ENCODE measurements at regions not wholly inside any gene's neighbourhood (a gene's known extent, or its start where the extent isn't known, plus 50 kb on each side); places are given as distances from the start of the nearest gene placed in this dataset.
"Not testable (repeated sequence)": the region's sequence is repeated elsewhere in the genome, so short reads cannot be mapped to it uniquely, and the experiment has no call there.

DNA sequence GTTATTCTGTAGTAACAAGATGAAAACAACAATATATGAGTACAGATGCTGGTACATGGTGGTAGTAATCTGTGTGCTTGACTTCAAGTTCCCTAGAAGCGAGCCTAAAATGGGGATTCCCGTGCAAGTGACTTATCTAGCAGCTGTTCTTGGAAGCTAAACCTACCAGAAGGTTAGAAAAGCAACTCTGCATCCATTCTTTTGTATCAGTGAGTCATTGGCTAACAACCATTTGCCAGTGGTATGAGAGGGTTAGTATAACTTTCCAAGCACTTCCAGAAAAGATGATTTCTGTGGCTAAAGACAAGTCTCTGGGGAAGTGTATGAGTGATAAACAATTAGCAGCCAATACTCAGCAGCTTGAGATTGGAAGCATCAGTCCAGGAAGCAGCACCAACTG lies 787.7 kb upstream of the CDH6 start:
- in situ Hi-C loops (cut with HindIII; ENCODE audit: low sequenced_read_pairs): no loop called here

DNA sequence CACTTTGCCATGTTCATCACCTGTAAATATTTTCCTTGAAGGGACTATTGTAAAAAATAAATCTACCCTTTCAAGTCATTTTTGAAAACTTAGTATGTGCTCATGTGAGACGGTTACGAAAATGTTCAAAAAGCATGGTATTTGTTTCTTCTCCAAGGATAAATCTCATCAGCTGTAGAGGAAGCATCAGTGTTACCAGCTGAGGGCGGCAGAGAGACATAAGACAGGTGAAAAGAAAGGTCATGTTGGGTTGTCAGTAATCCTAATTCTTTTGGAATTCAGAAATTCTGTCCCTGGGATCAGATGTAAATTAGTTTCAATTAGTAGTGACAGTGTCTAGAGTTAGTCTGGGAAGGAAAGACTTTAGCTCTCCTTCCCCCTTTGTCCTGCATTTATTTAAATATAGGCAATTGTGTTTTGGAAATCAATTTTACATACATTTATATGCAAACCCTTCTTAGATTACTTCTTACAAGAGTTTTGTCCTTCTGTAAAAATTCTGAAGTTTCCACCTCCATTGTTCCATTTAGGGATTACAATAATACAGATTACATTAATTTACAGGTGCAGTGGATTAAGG lies 791.9 kb upstream of the CDH6 start:
- in situ Hi-C loops (cut with HindIII; ENCODE audit: low sequenced_read_pairs): no loop called here

DNA sequence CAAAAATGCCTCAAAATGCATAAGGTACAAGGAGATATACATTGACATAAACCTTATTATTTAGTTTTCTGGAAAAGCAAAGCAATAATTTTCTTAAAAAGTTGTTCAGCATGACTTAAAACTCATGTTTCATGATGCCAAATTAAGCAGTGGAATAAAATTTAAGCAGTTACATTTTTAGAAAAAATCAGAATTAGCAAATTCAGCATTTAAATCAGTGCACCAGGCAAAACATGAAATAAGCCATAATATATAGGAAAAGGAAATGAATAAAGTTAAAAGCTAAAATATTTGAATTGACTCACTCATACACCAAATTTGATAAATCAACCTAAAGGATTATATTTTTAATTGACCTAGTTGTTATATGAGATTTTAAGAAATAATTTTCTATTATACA lies 795.1 kb upstream of the CDH6 start:
- in situ Hi-C loops (cut with HindIII; ENCODE audit: low sequenced_read_pairs): no loop called here

DNA sequence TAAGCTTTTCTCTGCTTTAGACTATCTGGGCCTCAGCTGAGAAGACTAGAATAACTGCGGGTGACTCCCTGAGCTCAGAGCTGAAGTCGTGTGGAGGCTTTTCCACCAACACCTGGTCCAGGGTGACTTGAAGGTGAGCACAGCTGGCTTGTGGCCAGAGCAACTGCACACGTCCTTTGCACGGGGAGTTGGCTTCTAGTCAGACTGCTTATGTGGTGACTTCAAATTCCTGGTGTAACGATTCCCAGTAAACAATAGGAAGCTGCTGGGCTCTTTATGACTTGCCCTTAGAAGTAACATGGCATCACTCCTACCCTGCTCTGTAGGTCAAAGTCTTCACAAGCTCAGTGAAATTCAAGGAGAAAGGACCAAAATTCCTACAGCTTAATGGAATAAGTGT lies 800.6 kb upstream of the CDH6 start:
- in situ Hi-C loops (cut with HindIII; ENCODE audit: low sequenced_read_pairs): no loop called here

DNA sequence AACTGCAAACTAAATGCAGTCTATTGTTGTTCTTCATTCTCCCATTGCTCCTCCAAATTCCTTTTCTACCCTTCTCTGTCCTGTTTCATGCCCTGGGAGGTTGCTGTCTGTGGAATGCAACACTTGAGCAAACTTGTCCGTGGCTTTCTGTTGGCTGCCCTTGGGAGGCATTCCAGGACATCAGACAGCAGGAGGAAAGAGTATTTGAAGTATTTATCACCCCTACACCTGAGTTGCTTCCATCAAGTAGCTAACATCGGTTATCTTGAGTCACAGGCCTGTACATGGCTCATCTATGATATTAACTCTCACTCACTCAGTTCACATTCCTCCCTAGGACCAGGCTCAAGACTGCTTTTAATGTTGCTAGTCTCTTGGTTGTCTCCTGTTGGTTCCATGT lies 803.4 kb upstream of the CDH6 start:
- in situ Hi-C loops (cut with HindIII; ENCODE audit: low sequenced_read_pairs): no loop called here

DNA sequence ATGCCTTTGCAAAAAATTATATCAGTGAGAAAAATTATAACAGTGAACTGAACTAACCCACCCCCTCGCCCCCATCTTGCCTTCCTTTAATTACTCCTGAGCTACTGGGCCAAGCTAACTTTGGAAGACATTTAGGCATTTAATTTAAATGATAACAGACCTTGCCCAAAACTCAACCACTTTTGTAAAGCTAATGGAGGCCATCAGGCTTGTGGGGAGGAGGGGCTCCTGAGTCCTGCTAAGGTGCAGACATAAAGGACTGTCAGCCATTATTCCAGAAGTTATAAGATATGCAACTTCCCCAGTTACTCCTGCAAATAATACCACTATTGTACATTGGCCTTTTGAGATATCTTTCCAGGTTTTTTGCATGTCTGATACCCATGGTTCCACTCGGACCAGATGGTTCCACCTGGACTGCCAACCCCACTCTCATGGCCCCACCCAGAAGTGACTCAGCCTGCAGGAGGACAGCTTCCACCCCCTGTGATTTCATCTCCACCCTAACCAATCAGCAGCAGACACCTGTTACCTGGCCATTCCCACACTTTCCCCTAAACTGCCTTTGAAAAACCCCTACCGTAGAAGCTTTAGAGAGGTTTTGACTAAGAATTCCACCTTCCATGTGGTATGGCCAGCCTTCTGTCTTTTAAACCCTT lies 805.4 kb upstream of the CDH6 start:
- in situ Hi-C loops (cut with HindIII; ENCODE audit: low sequenced_read_pairs): no loop called here

DNA sequence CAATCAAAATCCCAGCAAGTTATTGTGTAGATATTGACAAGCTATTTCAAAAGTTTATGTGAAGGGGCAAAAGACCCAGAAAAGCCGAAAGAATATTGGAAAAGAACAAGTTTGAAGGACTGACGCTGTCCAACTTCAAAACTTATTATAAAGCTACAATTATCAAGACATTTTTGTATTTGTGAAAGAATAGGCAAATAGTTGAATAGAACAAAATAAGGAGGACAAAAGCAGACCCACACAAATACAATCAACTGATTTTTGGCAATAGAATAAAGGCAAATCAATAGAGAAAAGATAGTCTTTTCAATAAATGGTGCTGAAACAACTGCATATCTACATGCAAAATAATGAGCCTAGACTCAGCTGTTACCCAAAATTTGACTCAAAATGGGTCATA lies 807.7 kb upstream of the CDH6 start:
- in situ Hi-C loops (cut with HindIII; ENCODE audit: low sequenced_read_pairs): no loop called here

DNA sequence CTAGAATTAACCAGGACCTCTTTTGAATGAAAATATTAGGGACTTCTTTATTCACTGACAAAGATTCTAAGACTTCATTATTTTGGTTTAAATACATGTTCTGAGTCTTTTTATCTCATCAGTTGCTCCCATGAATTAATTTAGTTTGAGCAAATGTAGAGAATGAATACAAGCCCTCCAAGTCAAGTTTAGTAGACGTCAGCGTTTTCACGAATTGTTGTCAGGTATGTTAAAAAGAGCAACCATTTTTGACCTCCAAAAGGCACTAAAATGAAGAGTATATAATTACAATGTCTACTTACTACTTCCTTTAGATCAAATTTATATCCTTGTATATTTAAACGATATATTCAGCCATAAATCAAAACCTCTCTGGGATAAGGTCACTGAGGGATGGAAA lies 809.3 kb upstream of the CDH6 start:
- in situ Hi-C loops (cut with HindIII; ENCODE audit: low sequenced_read_pairs): loop anchor here (5.0 kb wide), 1 partner anchor 33 kb away; no protein-coding TSS in a partner anchor

DNA sequence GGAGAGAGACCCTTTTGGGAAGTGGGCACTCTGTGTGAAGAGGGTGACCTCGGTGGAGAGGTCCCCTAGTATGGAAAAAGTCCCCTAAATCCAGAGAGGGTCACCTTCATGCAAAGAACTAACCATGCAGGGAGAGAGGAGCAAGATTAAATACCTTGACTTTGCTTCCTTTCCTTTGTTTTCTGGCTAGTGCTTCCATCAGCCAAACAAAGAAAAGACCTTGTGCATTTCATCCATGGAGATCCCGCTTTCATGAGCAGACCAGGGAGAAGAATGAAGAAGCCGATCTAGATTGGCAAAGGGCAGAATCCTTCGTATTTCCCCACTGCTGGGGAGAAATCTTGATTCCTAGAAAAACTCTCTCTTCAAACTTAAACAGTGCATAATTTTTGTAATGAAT lies 813.3 kb upstream of the CDH6 start:
- in situ Hi-C loops (cut with HindIII; ENCODE audit: low sequenced_read_pairs): loop anchor here (5.0 kb wide), 1 partner anchor 37 kb away; no protein-coding TSS in a partner anchor

DNA sequence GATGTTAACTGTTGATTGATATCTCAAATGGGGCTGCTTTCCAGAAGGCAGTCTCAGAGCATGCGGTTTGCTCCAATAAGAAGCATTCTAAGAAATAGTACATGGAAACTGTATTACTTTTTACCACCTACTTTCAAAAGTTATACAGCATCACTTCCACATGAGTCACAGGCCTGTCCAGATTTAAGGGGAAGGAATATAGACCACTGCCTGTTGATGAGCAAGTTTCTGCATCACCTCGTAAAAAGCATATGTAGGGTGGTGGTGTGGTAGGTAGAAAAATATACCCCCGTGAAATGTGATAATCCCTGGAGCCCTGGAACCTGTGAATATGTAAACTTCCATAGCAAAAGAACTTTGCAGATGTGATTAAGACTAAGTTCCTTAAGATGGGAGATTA lies 816.6 kb upstream of the CDH6 start:
- in situ Hi-C loops (cut with HindIII; ENCODE audit: low sequenced_read_pairs): no loop called here

DNA sequence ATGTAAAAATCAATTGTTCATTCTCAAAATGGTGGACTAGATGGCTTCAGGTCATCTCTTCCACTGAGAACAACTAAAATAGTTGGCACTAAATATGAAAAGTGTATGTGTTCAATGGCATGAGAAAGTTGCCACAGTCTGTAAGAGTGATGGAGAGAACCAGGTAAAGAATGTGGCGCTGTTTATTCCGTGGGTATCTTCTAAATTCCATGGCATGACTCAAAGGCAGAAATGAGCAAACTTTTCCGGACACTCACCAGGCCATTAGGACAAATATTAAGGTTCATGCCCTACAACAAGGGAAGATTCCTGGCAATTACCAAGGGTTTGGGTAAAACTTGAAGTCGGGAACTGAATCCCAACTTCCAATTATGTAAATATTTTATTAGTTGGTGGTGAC lies 825.4 kb upstream of the CDH6 start:
- in situ Hi-C loops (cut with HindIII; ENCODE audit: low sequenced_read_pairs): no loop called here

DNA sequence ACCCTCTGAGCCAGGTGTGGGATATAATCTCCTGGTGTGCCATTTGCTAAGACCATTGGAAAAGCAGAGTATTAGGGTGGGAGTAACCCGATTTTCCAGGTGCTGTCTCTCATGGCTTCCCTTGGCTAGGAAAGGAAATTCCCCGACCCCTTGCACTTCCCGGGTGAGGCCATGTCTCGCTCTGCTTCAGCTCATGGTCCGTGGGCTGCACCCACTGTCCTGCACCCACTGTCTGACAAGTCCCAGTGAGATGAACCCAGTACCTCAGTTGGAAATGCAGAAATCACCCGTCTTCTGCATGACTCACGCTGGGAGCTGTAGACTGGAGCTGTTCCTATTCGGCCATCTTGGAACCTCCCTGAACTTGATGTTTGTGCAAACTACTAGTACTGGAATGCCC lies 828.5 kb upstream of the CDH6 start:
- in situ Hi-C loops (cut with HindIII; ENCODE audit: low sequenced_read_pairs): not testable (repeated sequence)

DNA sequence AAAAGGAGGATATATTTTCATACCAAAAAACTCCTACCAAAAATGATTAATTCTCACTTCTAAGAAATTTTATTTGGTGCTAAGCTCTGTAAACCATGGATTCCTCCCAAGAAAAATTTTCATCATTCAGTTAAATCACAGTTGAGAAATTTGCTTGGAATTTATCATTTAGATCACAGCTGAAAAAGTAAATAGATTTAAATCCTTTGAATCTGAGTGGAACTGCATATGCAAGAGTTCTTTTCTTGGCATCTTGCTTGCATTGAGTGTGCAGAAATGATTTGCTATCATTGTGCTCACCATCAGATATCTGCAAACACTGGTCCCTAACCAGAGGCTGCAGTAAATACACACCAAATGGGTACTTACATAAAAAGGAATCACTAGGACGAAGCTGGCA lies 836.1 kb upstream of the CDH6 start:
- in situ Hi-C loops (cut with HindIII; ENCODE audit: low sequenced_read_pairs): no loop called here

DNA sequence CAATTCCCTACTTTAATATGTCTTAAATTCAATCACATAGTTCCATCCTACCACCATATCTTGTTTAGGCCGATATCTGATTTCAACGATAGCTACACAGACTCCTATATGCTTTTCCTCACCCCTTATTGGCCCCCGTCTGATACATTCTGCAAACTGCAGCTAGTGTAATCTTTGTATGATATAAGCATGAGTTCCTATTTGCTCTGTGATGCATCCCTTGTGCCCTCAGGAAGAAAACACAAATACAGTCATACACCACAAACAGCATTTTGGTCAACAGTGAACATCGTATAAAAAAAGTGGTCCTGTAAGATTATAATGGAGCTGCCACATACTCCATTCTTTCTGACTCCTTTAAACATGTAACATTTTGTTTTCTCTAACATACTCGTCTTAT lies 837.8 kb upstream of the CDH6 start:
- in situ Hi-C loops (cut with HindIII; ENCODE audit: low sequenced_read_pairs): no loop called here

DNA sequence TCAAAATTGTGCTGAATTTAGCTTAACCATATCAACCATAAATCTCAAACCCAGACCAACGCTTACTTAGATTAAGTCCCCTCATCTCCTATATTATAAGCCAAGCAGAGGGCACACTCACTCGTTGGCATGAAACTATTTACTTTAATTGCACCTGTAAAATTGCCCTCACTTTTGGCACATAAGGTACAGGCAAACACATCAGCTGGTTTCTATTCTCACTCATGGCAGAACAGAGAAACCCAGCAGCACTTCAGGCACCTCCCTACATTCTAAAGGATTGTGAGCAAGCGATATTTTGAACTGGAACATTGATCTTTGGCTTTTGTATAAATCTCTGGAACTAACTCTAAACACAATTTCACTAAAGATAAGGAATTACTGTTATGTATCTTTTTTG lies 845.6 kb upstream of the CDH6 start:
- in situ Hi-C loops (cut with HindIII; ENCODE audit: low sequenced_read_pairs): no loop called here

DNA sequence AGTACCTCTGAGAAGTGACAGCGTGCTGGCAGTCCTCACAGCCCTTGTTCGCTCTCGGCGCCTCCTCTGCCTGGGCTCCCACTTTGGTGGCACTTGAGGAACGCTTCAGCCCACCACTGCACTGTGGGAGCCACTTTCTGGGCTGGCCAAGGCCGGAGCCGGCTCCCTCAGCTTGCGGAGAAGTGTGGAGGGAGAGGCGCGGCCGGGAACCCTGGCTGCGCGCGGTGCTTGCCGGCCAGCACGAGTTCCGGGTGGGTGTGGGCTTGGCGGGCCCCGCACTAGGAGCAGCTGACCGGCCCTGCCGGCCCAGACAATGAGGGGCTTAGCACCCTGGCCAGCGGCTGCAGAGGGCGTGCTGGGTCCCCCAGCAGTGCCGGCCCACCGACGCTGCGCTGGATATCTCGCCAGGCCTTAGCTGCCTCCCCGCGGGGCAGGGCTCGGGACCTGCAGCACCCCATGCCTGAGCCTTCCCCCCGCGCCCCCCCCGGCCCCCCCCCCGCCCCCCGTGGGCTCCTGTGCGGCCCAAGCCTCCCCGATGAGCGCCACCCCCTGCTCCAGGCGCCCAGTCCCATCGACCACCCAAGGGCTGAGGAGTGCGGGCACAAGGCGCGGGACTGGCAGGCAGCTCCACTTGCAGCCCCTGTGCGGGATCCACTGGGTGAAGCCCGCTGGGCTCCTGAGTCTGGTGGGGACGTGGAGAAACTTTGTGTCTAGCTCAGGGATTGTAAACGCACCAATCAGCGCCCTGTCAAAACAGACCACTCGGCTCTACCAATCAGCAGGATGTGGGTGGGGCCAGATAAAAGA lies 847.7 kb upstream of the CDH6 start:
- in situ Hi-C loops (cut with HindIII; ENCODE audit: low sequenced_read_pairs): not testable (repeated sequence)

DNA sequence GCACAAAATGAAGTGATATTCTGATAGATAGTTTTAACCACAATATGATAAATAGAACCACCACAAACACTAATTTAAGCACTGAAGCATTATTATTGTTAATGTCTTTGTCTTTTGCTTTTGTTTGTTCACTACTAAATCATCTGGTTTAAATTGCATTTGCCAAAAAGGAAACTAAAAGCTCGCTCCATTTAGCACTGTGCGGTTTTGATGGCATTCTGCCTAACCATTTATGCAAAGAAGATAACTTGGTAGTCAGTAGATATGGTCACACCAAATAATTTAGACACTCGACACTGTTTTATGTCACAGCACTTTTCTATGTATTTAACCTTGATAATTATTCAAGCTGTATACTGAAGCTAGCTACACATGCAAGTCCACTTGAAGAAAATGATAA lies 849.8 kb upstream of the CDH6 start:
- in situ Hi-C loops (cut with HindIII; ENCODE audit: low sequenced_read_pairs): no loop called here

DNA sequence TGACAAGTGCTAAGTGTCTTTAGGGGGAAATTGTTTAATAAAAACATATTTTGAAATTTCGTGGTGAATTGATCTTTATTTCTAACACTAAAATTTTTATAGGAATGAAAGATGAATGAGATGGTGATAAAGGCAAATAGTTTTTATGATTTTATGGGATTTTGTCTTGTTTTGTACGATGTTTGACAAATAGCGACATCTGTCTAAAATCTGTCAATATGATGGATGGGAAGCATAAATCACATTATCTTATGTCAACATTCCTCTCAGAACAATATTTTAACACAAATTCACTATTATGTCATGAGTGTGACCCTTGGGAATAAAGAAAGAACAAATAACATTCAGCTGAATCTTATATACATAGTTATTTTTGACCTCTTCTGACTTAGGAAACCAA lies 852.0 kb upstream of the CDH6 start:
- in situ Hi-C loops (cut with HindIII; ENCODE audit: low sequenced_read_pairs): no loop called here

DNA sequence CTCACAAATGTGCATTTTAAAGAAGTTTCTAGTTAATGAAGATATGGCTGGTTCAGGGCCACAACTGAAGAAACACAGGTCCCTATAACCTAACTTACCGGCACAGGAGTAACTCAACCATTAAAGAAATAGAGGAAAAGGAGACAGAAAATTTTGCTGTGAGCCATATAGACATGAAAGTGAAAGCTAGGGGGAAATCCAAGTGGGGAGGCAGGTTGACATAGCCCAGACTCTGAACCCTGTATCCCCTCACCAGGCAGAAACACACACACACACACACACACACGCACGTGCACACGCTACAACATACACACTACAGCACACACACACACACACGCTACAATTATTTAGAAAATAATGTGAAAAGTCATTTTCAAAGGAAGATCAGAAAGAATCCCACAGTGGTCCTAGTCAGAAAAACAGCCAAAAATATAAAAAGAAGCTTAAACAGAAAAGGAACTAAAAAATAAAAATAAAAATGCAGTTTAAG lies 856.4 kb upstream of the CDH6 start:
- in situ Hi-C loops (cut with HindIII; ENCODE audit: low sequenced_read_pairs): no loop called here

DNA sequence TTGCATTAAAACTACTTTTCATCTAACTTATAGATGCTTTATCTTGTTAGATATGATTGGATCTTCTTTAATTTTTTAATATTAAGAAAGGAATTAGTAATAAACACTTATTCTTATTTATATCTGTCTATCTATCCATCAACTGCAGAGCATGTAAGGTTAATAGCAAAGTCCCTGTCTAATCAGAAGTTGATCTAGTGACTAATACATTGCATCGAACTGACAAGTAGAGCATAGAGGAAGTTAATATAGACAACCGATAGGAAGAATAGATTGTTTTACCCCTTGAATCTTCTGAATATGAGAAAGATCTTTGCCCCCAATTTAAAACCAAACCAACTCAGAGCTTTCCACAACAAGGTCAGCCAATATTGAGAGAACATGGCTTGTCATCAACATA lies 862.0 kb upstream of the CDH6 start:
- in situ Hi-C loops (cut with HindIII; ENCODE audit: low sequenced_read_pairs): no loop called here

DNA sequence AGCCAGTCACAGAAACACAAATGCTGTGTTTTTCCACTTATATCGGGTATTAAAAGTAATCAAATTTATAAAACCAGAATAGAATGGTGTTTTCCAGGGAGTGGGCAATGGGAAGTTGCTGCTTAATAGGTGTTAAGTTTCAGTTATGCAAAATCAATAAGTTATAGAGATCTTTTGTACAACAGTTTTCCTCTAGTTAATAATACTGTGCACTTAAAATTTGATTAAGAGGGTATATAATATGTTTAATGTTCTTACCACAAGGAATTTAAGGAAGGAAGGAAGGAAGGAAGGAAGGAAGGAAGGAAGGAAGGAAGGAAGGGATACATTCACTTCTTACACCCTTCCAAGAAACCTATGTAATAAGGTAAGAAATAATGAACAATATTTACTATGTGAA lies 867.7 kb upstream of the CDH6 start:
- in situ Hi-C loops (cut with HindIII; ENCODE audit: low sequenced_read_pairs): no loop called here

DNA sequence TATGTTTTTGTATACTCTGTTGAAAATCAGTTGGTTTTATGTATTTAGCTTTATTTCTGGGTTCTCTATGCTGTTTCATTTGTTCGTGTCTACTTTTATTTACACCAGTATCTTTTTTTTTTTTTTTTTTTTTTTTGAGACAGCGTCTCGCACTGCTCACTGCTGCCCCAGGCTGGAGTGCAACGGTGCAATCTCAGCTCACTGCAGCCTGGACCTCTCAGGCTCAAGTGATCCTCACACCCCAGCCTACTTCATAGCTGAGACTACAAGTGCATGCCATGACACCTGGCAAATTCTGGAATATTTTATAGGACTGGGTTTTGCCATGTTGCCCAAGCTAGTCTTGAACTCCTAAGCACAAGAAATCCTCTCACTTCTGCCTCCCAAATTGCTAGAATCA lies 869.4 kb upstream of the CDH6 start:
- in situ Hi-C loops (cut with HindIII; ENCODE audit: low sequenced_read_pairs): no loop called here
